GM19463 (cell line): ENCODE measurements at regions not wholly inside any gene's neighbourhood (a gene's known extent, or its start where the extent isn't known, plus 50 kb on each side); places are given as distances from the start of the nearest gene placed in this dataset.
"Not testable (repeated sequence)": the region's sequence is repeated elsewhere in the genome, so short reads cannot be mapped to it uniquely, and the experiment has no call there.

ENCODE experiments used
- ATAC-seq: cut with Tn5 transposase; IDR thresholded peaks from one replicate; pipeline ENCODE4 v1.9.1; 2021; ENCODE audit warnings: mild to moderate bottlenecking, moderate library complexity; ENCODE audit not compliant: unreplicated experiment

DNA sequence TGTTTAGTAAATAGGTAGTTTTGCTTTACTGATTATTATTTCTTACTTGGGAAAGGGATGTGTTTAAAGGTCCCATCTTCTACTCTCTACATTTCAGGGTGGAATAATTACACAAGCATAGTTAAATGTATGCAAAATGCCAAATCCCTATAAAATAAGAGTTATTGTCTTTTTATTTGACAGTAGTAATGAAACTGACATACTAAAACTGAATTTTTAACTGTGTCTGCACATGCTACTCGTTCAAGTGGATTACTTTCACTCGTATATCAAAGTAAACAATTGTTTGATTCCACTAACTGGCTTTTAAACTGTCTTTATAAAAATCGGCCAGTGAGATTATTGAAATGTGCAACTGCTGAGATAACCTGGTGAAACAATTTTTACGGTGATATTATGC lies 602.9 kb upstream of the ADGRB3 start:
- ATAC-seq, result no peak

DNA sequence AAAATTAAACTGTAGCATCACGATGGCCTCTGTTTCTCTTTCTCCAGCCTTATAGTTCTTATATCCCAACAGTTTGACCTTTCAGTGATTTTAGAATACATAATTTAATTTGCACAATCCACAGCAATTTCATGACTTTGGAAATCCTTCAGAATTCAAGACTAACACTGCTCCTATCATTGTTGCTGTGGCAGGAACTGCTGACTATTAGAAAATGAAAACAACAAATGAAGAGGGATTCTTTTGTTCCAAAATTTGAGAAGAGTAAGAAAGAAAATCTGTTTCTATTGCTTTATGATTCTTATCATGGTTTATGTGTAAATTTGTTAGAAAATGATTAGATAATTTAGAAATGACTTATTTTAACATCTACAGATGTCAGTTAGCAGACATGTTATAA lies 604.0 kb upstream of the ADGRB3 start:
- no peak for ATAC-seq

GRCh38 chr6:68026483-68026882 lies 608.6 kb upstream of the ADGRB3 start:
- ATAC-seq, result no peak

GRCh38 chr6:68025764-68026163 lies 609.3 kb upstream of the ADGRB3 start:
- no peak for ATAC-seq

- no peak for ATAC-seq
These were observed 610.4 kb upstream of the ADGRB3 start for GRCh38 chr6:68024570-68025269.

- ATAC-seq, result not testable (repeated sequence)
These were observed 612.1 kb upstream of the ADGRB3 start for GRCh38 chr6:68022968-68023367.

DNA sequence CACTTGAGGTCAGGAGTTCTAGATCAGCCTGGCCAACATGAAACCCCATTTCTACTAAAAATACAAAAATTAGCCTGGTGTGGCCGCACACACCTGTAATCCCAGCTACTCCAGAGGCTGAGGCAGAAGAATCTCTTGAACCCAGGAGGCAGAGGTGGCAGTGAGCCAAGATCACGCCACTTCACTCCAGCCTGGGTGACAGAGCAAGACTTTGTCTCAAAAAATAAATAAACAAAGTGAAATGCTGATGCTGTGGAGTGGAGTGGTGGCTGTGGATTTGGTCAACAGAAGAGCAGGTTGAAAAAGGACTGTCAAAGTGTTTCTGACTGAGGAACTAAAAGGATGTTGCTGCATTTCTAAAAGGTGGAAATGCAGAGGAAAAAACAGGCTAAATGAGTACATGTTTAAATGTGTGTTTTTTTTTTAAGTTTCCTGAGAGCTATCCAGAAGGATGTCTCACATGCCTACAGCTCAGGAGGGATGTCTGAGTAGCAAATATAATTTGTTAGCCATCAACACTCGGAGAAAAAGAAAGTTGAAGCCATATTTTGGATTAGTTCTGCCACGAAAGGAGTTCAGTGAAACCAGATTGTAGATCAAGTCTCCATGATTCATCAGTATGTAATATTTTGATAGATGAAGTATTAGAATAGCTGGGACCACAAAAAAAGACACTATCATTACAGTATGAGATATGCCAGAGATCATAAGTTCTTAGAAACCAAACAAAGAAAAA lies 621.1 kb upstream of the ADGRB3 start:
- ATAC-seq, result no peak

- ATAC-seq, result no peak
These were observed 622.3 kb upstream of the ADGRB3 start for GRCh38 chr6:68012822-68013221.

DNA sequence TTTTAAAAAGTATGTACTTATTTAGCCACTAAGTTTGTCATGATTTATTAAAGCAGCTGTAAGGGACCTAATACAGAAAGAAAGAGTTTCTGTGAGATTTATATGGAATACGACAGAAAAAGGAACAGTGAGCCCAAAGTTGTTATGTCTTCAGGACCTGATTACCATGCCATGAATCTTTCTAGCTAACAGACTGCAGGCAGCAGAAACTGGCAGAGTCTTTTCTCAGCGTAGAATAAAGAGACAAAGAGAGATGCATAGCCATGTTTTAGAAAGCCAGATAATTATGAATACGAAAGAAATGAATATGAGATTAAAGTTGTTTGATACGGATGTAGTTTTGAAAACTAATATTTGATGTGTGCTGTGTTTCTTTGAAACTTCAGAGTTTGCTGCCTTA lies 624.1 kb upstream of the ADGRB3 start:
- no peak for ATAC-seq

DNA sequence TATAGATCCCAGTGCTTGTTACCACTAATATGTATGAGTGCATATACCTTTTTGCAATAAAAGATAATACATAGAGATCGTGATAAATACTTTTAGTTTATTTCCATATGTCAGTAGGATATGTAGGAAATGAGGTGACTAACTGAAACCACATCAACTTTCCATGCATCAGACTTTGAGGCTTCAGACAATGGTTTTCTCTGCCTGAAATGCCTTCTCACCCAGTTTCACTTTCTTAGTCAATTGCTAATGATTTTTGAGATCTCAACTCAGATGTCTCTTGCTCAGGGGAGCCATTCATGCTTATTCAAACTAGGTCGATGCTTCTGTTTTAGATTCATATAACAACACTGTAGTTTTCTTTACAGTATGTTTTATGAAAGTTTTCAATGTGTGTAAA lies 626.6 kb upstream of the ADGRB3 start:
- peak; percentile 51 for ATAC-seq

DNA sequence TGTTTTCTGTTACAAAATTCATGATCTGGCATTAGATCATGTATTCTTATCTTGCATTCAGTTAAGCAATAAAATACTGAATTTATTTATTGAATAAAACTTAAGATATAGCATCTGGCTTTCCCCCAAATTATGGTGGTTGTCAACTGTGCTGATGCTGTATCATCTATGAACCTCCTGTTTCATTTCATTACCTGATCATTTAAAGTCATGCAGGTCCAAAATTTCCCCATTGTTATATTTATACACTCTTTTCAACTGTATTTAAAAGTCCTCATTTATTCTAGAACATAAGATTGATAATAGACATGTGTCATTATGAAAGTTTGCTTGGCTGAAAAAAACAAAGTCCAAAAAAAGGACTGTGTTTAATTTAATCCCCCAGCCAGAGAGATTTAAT lies 627.4 kb upstream of the ADGRB3 start:
- no peak for ATAC-seq

DNA sequence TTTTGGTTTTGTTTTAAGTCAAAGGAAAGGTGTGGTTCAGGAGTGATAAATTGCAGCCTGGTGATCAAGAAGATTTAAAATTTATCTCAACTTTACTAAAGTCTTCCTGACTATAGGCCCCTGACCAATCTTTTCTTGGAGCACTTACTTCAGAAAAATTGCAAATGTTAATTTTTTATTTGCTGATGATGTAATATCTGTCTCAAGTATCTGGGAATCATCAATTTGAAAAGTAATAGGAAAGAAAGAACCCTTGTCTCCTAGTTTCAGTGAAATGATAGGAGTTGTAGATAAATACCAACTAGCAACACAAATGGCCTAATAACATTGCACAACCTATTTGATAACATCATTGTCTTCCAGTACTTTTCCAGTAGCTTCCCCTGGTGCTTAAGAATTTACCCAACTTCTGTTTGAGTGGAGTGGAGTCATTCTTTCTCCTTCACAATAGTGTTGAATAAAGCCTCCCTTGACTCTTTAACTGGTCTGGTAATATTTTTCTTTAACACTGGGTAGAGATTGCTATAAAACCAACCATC lies 648.3 kb upstream of the ADGRB3 start:
- ATAC-seq, result no peak

GRCh38 chr6:67976486-67976885 lies 658.6 kb upstream of the ADGRB3 start:
- ATAC-seq, result no peak

- ATAC-seq, result no peak
These were observed 660.2 kb upstream of the ADGRB3 start for GRCh38 chr6:67974931-67975330.

DNA sequence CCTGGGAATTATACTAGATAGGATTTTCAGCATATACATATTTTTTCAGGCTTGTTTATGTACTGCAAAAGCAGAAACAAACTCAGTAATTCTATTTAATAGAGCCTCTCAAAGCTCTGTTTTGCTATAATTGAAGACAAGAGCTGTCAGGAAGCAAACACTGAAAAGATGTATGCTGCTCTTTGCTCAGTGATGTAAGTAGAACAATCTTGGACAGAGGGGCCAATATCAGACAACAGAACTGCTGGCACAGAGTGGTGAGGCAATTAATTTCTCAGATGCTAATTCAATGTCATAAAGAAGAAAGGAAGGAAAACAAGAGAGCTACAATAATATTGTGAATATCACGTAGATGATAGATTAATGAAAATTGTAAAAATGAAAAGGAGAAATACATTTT lies 663.3 kb upstream of the ADGRB3 start:
- ATAC-seq, result no peak

- ATAC-seq, result no peak
These were observed 668.3 kb upstream of the ADGRB3 start for GRCh38 chr6:67966830-67967229.

DNA sequence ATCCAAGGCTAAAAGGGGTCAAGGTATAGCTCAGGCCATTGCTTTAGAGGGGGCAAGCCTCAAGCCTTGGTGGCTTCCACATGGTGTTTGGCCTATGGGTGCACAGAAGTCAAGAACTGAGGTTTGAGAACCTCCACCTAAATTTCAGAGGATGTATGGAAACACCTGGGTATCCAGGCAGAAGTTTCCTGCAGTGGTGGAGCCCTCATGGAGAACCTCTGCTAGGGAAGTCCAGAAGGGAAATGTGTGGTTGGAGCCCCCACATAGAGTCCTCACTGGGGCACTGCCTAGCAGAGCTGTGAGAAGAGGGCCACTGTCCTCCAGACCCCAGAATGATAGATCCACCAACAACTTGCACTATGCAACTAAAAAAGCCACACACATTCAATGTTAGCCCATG lies 678.7 kb upstream of the ADGRB3 start:
- ATAC-seq, result no peak

GRCh38 chr6:67952948-67953347 lies 682.1 kb upstream of the ADGRB3 start:
- ATAC-seq, result no peak

DNA sequence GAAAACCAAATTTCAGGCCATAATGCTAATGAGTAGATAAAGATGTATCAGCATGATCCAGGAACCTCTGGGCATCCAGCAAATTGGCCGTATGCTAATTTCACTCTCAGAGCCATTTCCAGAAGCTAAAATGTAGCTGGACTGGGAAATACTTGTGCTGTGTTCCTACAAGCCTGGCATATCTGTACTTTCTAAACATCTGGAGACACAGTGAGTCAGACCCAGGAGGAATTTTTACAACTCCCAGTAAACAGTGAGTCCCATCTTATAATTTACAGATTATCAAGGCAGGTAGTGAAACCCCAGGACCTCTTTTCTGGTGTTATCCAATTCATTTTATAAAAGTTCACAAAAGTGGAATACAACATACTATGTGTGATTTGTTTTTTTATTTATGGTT lies 683.0 kb upstream of the ADGRB3 start:
- ATAC-seq, result no peak

DNA sequence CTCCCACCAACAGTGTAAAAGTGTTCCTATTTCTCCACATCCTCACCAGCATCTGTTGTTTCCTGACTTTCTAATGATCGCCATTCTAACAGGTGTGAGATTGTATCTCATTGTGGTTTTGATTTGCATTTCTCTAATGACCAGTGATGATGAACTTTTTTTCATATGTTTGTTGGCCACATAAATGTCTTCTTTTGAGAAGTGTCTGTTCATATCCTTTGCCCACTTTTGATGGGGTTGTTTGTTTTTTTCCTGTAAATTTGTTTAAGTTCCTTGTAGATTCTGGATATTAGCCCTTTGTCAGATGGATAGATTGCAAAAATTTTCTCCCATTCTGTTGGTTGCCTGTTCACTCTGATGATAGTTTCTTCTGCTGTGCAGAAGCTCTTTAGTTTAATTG lies 687.3 kb upstream of the ADGRB3 start:
- not testable (repeated sequence) for ATAC-seq

- ATAC-seq, result no peak
These were observed 699.1 kb upstream of the ADGRB3 start for GRCh38 chr6:67935976-67936477.

DNA sequence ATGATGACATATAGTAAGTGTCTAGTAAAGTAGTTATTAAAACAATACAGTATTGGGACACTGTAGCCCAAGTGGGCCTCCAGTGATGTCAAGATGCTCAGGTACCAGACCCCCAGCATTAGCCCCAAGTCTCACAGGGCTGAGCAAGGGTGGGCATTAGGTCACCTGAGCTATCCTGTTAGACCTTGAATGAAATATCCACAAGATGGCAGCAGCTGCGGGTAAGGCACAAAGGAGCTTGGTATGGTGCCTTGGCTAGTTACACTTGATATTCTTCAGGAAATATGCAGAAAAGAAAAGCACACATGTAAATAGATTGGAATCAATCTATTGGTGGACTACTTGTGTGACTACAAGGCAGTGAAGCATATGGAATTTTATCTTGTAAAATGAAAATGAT lies 701.8 kb upstream of the ADGRB3 start:
- ATAC-seq, result no peak
